ENCODE measurements at regions not wholly inside any gene's neighbourhood (a gene's known extent, or its start where the extent isn't known, plus 50 kb on each side); places are given as distances from the start of the nearest gene placed in this dataset.

DNA sequence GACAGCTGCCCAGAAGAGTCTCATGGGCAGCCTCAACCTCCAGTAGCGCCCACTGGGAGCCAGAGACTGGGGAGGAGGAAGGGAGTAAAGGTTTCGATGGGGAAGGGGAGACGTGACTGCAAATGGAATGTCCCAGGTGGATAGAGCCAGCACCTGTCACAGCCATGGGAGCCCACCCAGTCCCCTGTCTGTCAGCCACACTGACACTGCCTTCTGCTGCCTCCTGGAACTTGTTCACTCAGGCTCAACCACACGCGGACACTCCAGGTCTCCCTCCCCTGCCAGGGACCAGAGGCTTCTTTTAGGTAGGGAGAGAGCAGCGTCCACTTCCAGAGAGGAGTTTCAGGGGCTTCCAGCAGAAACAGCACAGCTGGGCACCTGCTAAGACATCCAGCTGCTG is 346.3 kb downstream of the NPHP4 start:
- DNase-seq (ENCODE audit: low read depth, low spot score) (no peak), ATAC-seq (no peak)
- H4K20me1 ChIP-seq (ENCODE audit: insufficient read depth), result no peaks in the 10 kb centered on the region
- no peak for TF ChIP-seq EGR1 (IDR thresholded peaks at IDR 0.05; ENCODE audit: low read depth)
- TF ChIP-seq EZH2 (IDR thresholded peaks at IDR 0.05), result no peak
- TF ChIP-seq, protein P1, sequence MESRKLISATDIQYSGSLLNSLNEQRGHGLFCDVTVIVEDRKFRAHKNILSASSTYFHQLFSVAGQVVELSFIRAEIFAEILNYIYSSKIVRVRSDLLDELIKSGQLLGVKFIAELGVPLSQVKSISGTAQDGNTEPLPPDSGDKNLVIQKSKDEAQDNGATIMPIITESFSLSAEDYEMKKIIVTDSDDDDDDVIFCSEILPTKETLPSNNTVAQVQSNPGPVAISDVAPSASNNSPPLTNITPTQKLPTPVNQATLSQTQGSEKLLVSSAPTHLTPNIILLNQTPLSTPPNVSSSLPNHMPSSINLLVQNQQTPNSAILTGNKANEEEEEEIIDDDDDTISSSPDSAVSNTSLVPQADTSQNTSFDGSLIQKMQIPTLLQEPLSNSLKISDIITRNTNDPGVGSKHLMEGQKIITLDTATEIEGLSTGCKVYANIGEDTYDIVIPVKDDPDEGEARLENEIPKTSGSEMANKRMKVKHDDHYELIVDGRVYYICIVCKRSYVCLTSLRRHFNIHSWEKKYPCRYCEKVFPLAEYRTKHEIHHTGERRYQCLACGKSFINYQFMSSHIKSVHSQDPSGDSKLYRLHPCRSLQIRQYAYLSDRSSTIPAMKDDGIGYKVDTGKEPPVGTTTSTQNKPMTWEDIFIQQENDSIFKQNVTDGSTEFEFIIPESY (IDR thresholded peaks at IDR 0.05; ENCODE audit: extremely low read depth, insufficient replicate concordance, low read length), result no peak
- TF ChIP-seq, protein P2, sequence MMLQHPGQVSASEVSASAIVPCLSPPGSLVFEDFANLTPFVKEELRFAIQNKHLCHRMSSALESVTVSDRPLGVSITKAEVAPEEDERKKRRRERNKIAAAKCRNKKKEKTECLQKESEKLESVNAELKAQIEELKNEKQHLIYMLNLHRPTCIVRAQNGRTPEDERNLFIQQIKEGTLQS (IDR thresholded peaks at IDR 0.05), result no peak
- TF ChIP-seq, protein P3, sequence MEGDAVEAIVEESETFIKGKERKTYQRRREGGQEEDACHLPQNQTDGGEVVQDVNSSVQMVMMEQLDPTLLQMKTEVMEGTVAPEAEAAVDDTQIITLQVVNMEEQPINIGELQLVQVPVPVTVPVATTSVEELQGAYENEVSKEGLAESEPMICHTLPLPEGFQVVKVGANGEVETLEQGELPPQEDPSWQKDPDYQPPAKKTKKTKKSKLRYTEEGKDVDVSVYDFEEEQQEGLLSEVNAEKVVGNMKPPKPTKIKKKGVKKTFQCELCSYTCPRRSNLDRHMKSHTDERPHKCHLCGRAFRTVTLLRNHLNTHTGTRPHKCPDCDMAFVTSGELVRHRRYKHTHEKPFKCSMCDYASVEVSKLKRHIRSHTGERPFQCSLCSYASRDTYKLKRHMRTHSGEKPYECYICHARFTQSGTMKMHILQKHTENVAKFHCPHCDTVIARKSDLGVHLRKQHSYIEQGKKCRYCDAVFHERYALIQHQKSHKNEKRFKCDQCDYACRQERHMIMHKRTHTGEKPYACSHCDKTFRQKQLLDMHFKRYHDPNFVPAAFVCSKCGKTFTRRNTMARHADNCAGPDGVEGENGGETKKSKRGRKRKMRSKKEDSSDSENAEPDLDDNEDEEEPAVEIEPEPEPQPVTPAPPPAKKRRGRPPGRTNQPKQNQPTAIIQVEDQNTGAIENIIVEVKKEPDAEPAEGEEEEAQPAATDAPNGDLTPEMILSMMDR (IDR thresholded peaks at IDR 0.05 in 2 of 3, conservative IDR thresholded peaks at IDR 0.05 in 1 of 3; ENCODE audit: borderline replicate concordance in 1 of 3, insufficient read depth in 1 of 3, low read depth in 2 of 3, low read length in 2 of 3), result no peak
- TF ChIP-seq CBX3 (IDR thresholded peaks at IDR 0.05; ENCODE audit: low read depth), result no peak
- no peak for TF ChIP-seq POLR2AphosphoS5 (IDR thresholded peaks at IDR 0.05; ENCODE audit: low read depth, low read length)
- no peak for TF ChIP-seq YY1 (IDR thresholded peaks at IDR 0.05; ENCODE audit: extremely low read depth, insufficient replicate concordance, low read depth, low read length)
- H3K4me2 ChIP-seq (ENCODE audit: low read length), result no peak overlapping the region
- H3K4me3 ChIP-seq (replicated peaks in 1 of 2; ENCODE audit: low read depth in 1 of 2, low read length in 2 of 2), result no peak overlapping the region
- H3K27ac ChIP-seq (ENCODE audit: low read depth, low read length), result no peak overlapping the region
- no peaks in the 10 kb centered on the region; a peak in 1 of 4 replicates for H3K4me1 ChIP-seq (ENCODE audit: control insufficient read depth in 1 of 2, insufficient read depth in 2 of 2, low read length in 2 of 2)
- RAD21 ChIA-PET (ENCODE audit: low non-redundant PET in 1 of 2, low total read pairs in 2 of 2, uncharacterized antibody in 2 of 2, unreplicated experiment in 2 of 2), result no interaction called here
- no peaks in the 10 kb centered on the region for H3K9me2 ChIP-seq (ENCODE audit: insufficient read depth)
- no peak overlapping the region for H3K9ac ChIP-seq (ENCODE audit: low read length)
- H2AFZ ChIP-seq (ENCODE audit: low read depth, low read length, poor library complexity, severe bottlenecking), result no peak overlapping the region
- CTCF ChIA-PET, result no interaction called here
- H3K36me3 ChIP-seq (ENCODE audit: control insufficient read depth in 1 of 2, insufficient read depth in 2 of 2, low read length in 2 of 2), result no peaks in the 10 kb centered on the region
- H3K79me2 ChIP-seq (ENCODE audit: insufficient read depth, low read length), result no peaks in the 10 kb centered on the region
- no TSS peak for BruUV-seq (replicated peaks)
- POLR2A ChIA-PET, result no interaction called here
- no peaks in the 10 kb centered on the region for H3K9me3 ChIP-seq (ENCODE audit: control insufficient read depth in 1 of 2, insufficient read depth in 1 of 2, low read depth in 1 of 2, low read length in 2 of 2)
- intact Hi-C loops (cut with micrococcal nuclease), result loop anchor here (10.0 kb wide), 1 partner anchor 189 kb away; no protein-coding TSS in a partner anchor
- peaks cover 8% of the 10 kb centered on the region; the same call in 1 of the 2 replicates for H3K27me3 ChIP-seq (ENCODE audit: insufficient read depth, low read length)

Data from HCT116 (cell line).